OCI-LY1 (cell line): ENCODE measurements at regions not wholly inside any gene's neighbourhood (a gene's known extent, or its start where the extent isn't known, plus 50 kb on each side); places are given as distances from the start of the nearest gene placed in this dataset.

Experiments
- H2AFZ ChIP-seq: fragments of 200-600 bp; sonication (generic), shearing (Covaris generic); 2 replicates; pipeline ENCODE4 v1.6.0; 2014; ENCODE audit warnings: antibody characterized with exemption, mild to moderate bottlenecking, low read length
- H3F3A ChIP-seq: fragments of 200-600 bp; sonication (generic), shearing (Covaris generic); 2 replicates; pipeline ENCODE4 v1.6.0; 2014; ENCODE audit warnings: mild to moderate bottlenecking, antibody characterized with exemption, low read length, moderate library complexity; ENCODE audit not compliant: insufficient read depth
- H3K27ac ChIP-seq: fragments of 200-600 bp; sonication (generic); 2 replicates; pipeline ENCODE4 v1.5.1; 2014; ENCODE audit warnings: low read length, mixed run types, mild to moderate bottlenecking, low read depth; ENCODE audit not compliant: poor library complexity, severe bottlenecking
- H3K27me3 ChIP-seq: fragments of 200-600 bp; sonication (generic); 2 replicates; pipeline ENCODE4 v1.6.0; 2014; ENCODE audit warnings: antibody characterized with exemption, mild to moderate bottlenecking, low read length, moderate library complexity; ENCODE audit not compliant: insufficient read depth
- H3K36me3 ChIP-seq: fragments of 200-600 bp; sonication (generic); 2 replicates; pipeline ENCODE4 v1.6.1; 2014; ENCODE audit warnings: mild to moderate bottlenecking, antibody characterized with exemption, low read length, moderate library complexity, mixed read lengths; ENCODE audit not compliant: insufficient read depth
- H3K4me1 ChIP-seq: fragments of 200-600 bp; sonication (generic); 2 replicates; pipeline ENCODE4 v1.5.1; 2014; ENCODE audit warnings: mild to moderate bottlenecking, low read length, moderate library complexity; ENCODE audit not compliant: insufficient read depth, severe bottlenecking
- H3K4me2 ChIP-seq: fragments of 200-600 bp; sonication (generic), shearing (Covaris generic); 2 replicates; pipeline ENCODE4 v1.6.1; 2014; ENCODE audit warnings: low read length
- H3K4me3 ChIP-seq: fragments of 200-600 bp; sonication (generic); 2 replicates; pipeline ENCODE4 v1.5.1; 2014; ENCODE audit warnings: low read length, low read depth, mild to moderate bottlenecking, mixed read lengths; ENCODE audit not compliant: poor library complexity, severe bottlenecking
- H3K79me2 ChIP-seq: fragments of 200-600 bp; shearing (Covaris generic); 2 replicates; pipeline ENCODE4 v1.6.1; 2016; ENCODE audit warnings: mixed run types, low read length, mixed read lengths; ENCODE audit not compliant: insufficient read depth
- H3K9ac ChIP-seq: fragments of 200-600 bp; sonication (generic), shearing (Covaris generic); 2 replicates; pipeline ENCODE4 v1.6.1; 2014; ENCODE audit warnings: mild to moderate bottlenecking, low read length, mixed read lengths
- H3K9me2 ChIP-seq: fragments of 200-600 bp; sonication (generic), shearing (Covaris generic); 2 replicates; pipeline ENCODE4 v1.6.1; 2014; ENCODE audit warnings: low read depth, mild to moderate bottlenecking, low read length, mixed read lengths
- H3K9me3 ChIP-seq: fragments of 200-600 bp; shearing (Covaris generic); 2 replicates; pipeline ENCODE4 v1.6.1; 2014; ENCODE audit warnings: low read length, mixed read lengths
- H4K20me1 ChIP-seq: fragments of 200-600 bp; sonication (generic), shearing (Covaris generic); 2 replicates; pipeline ENCODE4 v1.6.0; 2016; ENCODE audit warnings: mild to moderate bottlenecking, low read length; ENCODE audit not compliant: insufficient read depth
- CTCF ChIP-seq: fragments of 200-600 bp; sonication (generic), shearing (Covaris generic); IDR thresholded peaks from 2 replicates; pipeline ENCODE4 v1.5.1; 2017; ENCODE audit warnings: mild to moderate bottlenecking, antibody characterized with exemption, low read length, moderate library complexity, mixed read lengths
- EZH2 ChIP-seq: fragments of 200-600 bp; sonication (generic), shearing (Covaris generic); IDR thresholded peaks from 2 replicates; pipeline ENCODE4 v1.8.0; 2017; ENCODE audit warnings: borderline replicate concordance, mixed run types, mild to moderate bottlenecking, antibody characterized with exemption, low read length, moderate library complexity, mixed read lengths

GRCh38 chr4:41865306-41865980 is 69.8 kb upstream of the TMEM33 start:
- Histone ChIP-seq H3K9me3 (no peaks in the 10 kb centered on the region), H3K4me3 (no peak overlapping the region), H3K27me3 (no peaks in the 10 kb centered on the region), H3K36me3 (no peaks in the 10 kb centered on the region), H3K79me2 (no peaks in the 10 kb centered on the region), H3F3A (no peaks in the 10 kb centered on the region), H4K20me1 (no peaks in the 10 kb centered on the region), H3K4me1 (no peaks in the 10 kb centered on the region), H3K9ac (no peak overlapping the region), H2AFZ (no peak overlapping the region), H3K9me2 (no peaks in the 10 kb centered on the region), H3K4me2 (no peak overlapping the region), H3K27ac (no peak overlapping the region)
- TF ChIP-seq CTCF (no peak), EZH2 (no peak)

GRCh38 chr4:41859087-41859486 is 76.1 kb upstream of the TMEM33 start:
- Histone ChIP-seq H3K79me2 (no peaks in the 10 kb centered on the region), H3K4me1 (no peaks in the 10 kb centered on the region), H3K36me3 (no peaks in the 10 kb centered on the region), H3K9me2 (no peaks in the 10 kb centered on the region), H3K27me3 (no peaks in the 10 kb centered on the region), H3K27ac (no peak overlapping the region), H3K9me3 (no peaks in the 10 kb centered on the region), H2AFZ (no peak overlapping the region), H4K20me1 (no peaks in the 10 kb centered on the region), H3K4me3 (no peak overlapping the region), H3F3A (no peaks in the 10 kb centered on the region), H3K4me2 (no peak overlapping the region), H3K9ac (no peak overlapping the region)
- TF ChIP-seq CTCF (no peak), EZH2 (no peak)

- Histone ChIP-seq H3K36me3 (no peaks in the 10 kb centered on the region), H2AFZ (no peak overlapping the region), H4K20me1 (no peaks in the 10 kb centered on the region), H3K9me3 (no peaks in the 10 kb centered on the region), H3K4me3 (no peak overlapping the region), H3K27ac (no peak overlapping the region), H3K4me1 (no peaks in the 10 kb centered on the region), H3K9ac (no peak overlapping the region), H3K27me3 (no peaks in the 10 kb centered on the region), H3K79me2 (no peaks in the 10 kb centered on the region), H3F3A (no peaks in the 10 kb centered on the region), H3K4me2 (no peak overlapping the region), H3K9me2 (no peaks in the 10 kb centered on the region)
- TF ChIP-seq CTCF (no peak), EZH2 (no peak)
Observed at GRCh38 chr4:41857226-41857641, 78.0 kb upstream of the TMEM33 start.
